Astrocyte of the cerebellum (primary cell): ENCODE measurements at regions not wholly inside any gene's neighbourhood (a gene's known extent, or its start where the extent isn't known, plus 50 kb on each side); places are given as distances from the start of the nearest gene placed in this dataset.

ENCODE experiments used
- DNase-seq: peaks from one replicate; pipeline ENCODE4 v3.0.0-alpha.2; 2011; ENCODE audit warnings: low read depth
- H3K4me3 ChIP-seq: 2 replicates; pipeline ENCODE4 v1.5.1; 2011; ENCODE audit warnings: mild to moderate bottlenecking, low read depth, low read length, moderate library complexity
- in situ Hi-C: cut with HindIII; loops from 2 replicates; pipeline ENCODE4 v1.10.0; 2017; ENCODE audit warnings: low sequenced_read_pairs
- TF ChIP-seq, protein P1 (sequence below): IDR thresholded peaks from 2 replicates; pipeline ENCODE4 v1.5.1; 2012; ENCODE audit warnings: low read length, low read depth, moderate library complexity, mild to moderate bottlenecking; ENCODE audit errors: missing control alignments

DNA sequence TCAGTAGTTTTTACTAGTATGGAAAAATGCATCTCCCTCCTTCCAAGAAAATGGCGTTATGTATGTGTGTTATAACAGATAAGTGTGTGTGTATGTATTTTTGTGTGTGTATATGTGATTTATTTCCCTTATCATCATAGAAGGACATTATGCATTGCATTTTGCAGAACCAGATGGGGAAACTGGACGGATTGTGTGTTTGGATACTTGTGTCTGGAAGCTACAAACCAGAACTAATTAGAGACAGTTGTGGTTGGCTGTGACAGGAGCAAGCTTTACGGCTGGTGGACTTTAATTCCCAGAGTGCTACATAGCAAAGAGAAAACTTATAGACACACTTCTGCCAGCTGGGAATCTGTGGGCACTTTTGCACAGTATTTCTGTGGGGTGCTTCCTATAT, 162.5 kb downstream of the RWDD3 start:
- H3K4me3 ChIP-seq = no peak overlapping the region
- DNase-seq = no peak
- TF ChIP-seq, protein P1, sequence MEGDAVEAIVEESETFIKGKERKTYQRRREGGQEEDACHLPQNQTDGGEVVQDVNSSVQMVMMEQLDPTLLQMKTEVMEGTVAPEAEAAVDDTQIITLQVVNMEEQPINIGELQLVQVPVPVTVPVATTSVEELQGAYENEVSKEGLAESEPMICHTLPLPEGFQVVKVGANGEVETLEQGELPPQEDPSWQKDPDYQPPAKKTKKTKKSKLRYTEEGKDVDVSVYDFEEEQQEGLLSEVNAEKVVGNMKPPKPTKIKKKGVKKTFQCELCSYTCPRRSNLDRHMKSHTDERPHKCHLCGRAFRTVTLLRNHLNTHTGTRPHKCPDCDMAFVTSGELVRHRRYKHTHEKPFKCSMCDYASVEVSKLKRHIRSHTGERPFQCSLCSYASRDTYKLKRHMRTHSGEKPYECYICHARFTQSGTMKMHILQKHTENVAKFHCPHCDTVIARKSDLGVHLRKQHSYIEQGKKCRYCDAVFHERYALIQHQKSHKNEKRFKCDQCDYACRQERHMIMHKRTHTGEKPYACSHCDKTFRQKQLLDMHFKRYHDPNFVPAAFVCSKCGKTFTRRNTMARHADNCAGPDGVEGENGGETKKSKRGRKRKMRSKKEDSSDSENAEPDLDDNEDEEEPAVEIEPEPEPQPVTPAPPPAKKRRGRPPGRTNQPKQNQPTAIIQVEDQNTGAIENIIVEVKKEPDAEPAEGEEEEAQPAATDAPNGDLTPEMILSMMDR = no peak
- in situ Hi-C loops = no loop called here

DNA sequence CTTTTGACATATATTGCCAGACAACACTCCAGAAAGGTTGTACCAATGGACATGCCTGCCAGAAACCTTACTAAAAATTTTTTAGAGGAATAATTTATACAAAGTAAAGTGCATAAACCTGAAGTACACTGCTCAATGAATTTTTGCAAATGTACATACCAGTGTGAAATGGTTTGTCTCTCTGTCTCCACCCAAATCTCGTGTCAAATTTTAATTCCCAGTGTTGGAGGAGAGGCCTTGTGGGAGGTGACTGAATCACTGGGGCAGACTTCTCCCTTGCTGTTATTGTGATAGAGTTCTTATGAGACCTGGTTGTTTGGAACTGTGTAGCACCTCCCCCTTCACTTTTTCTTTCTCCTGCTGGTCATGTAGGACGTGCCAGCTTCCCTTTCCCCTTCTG, 168.8 kb downstream of the RWDD3 start:
- in situ Hi-C loops = no loop called here

DNA sequence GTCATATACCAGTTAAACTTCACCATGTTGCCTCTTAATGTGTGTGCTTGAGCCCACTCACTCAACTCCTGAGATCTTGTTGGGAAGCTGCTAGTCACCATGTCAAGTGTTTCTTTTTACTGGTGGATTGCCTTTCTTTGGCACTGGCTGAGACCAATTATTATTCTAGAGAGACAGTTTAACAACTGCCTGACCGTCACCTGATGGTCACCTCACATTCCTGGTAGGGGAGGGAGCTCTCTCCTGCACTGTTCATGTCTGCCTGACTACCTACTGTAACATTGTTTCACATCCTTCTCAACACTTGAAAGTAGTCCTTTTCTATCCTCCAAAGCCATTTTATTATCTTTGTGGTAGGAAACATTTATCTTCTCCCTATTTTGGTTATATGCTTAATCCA, 172.3 kb downstream of the RWDD3 start:
- no peak for DNase-seq
- no peak overlapping the region for H3K4me3 ChIP-seq
- in situ Hi-C loops = no loop called here
- TF ChIP-seq, protein P1 = no peak

More for the DNA sequence above, 168.8 kb downstream of the RWDD3 start:
- TF ChIP-seq, protein P1 = no peak
- no peak for DNase-seq
- H3K4me3 ChIP-seq = no peak overlapping the region

DNA sequence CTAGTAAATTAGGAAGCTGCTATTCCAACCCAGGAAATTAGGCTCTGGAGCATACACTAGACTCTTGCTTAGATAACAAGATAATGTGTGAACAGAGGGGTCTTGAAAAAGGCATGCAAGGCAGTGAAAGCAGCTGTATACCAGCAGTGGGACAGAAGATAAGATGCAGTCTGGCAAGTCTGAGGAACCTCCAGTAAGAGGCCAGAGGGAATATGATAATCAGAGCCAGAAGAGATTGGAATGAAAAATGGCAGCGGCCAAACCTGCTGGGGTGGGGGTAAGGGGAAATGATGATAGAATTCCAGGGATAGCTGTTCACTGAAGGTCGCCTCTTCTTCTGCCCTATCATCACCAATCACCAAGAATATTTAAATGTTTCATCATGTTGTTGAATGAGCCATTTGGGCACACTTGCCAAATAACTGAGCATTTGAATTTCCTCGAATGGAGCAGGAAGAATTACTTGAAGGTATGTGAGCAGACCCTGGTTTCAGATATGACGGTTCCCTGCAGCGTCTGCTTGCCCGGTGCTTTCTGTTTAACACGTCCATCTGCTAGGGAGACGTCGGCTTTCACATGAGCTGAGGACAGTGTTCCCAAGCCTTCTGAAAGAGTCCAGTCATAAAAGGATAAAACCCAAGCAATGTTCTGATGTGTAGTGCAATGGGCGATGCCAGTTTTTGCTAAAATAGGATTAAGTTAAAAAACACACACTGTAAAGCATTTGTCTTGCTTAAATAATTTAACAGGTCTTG, 173.3 kb downstream of the RWDD3 start:
- H3K4me3 ChIP-seq = no peak overlapping the region
- in situ Hi-C loops = no loop called here
- TF ChIP-seq, protein P1 = no peak
- no peak for DNase-seq

DNA sequence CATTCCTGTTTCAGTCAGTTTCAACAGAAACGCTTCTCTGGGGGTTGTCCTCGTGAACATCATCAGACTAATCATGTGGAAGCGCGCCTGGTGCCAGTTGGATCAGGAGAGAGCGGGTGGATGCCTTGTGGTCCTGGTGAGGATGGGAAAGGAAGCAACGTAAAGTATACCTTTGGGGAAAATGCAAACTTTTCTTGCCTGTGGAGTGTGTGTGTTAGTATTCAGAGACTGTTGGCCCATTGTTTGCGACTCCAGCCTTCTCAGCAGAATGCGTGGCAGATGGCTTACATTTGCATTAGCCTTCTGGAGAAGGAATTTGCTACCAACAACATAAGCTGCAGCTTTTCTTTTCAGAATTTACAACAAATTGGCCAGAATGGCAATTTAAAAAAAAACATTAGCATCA, 173.9 kb downstream of the RWDD3 start:
- in situ Hi-C loops = no loop called here
- no peak for DNase-seq
- no peak overlapping the region for H3K4me3 ChIP-seq
- TF ChIP-seq, protein P1 = no peak

DNA sequence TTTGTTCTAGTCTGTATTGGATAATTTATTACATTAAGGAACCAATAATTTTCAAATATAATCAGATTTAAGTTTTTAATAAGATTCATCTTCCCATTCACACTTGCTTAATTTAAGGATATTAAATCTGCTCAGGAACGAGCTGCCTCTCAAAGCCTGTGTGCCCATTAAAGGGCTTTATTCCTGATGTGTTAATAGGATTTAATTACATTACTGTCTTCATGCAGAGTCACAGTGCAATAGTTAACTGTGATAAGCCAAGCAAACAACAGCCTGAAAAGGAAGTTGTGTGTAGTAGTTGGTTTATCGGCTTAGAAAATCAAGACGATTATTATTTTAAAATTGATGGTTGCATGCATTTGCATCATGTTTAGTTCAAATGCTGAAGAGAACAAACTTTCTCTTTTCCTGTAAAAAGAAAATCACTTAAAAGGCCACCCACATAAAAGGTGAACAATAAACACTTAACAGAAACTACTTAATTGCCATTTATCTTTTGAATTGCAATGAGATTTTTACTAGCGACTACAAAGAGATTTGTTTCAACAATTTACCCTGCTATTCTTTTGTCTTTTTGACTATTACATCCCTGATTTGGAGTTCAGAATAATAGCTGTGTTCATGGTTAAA, 174.6 kb downstream of the RWDD3 start:
- H3K4me3 ChIP-seq = no peak overlapping the region
- DNase-seq = no peak
- in situ Hi-C loops = no loop called here
- TF ChIP-seq, protein P1 = no peak
